SK-N-SH treated with all-trans-retinoic acid at 6 μM for 48 hours (cell line): ENCODE measurements at regions not wholly inside any gene's neighbourhood (a gene's known extent, or its start where the extent isn't known, plus 50 kb on each side); places are given as distances from the start of the nearest gene placed in this dataset.

Source experiments
- ATAC-seq: fragments of 200-7000 bp; cut with Tn5 transposase; 3 replicates; pipeline ENCODE4 v1.9.1; 2020; ENCODE audit warnings: mild to moderate bottlenecking, moderate library complexity
- ARNTL ChIP-seq: fragments of 450-650 bp; formaldehyde crosslinking; IDR thresholded peaks from 2 replicates; pipeline ENCODE4 v1.5.0; 2020; ENCODE audit warnings: low read depth, mild to moderate bottlenecking, moderate library complexity, borderline replicate concordance
- BACH2 ChIP-seq: fragments of 250-450 bp; sonication (Bioruptor Pico); IDR thresholded peaks from 2 replicates; pipeline ENCODE4 v1.9.0; 2021; ENCODE audit warnings: mild to moderate bottlenecking, borderline replicate concordance
- CREB5 ChIP-seq: fragments of 250-450 bp; sonication (Bioruptor Pico); IDR thresholded peaks from 2 replicates; pipeline ENCODE4 v1.5.1; 2020; ENCODE audit warnings: low read depth, mild to moderate bottlenecking, moderate library complexity
- CSDC2 ChIP-seq: fragments of 250-450 bp; sonication (Bioruptor Pico); IDR thresholded peaks from 2 replicates; pipeline ENCODE4 v1.5.0; 2020; ENCODE audit warnings: mild to moderate bottlenecking, moderate library complexity
- CSRNP3 ChIP-seq: fragments of 250-450 bp; sonication (Bioruptor Pico); IDR thresholded peaks from 2 replicates; pipeline ENCODE4 v1.5.1; 2021; ENCODE audit warnings: mild to moderate bottlenecking, moderate library complexity
- ESRRG ChIP-seq: fragments of 250-450 bp; sonication (Bioruptor Pico); IDR thresholded peaks from 2 replicates; pipeline ENCODE4 v1.6.1; 2021; ENCODE audit warnings: mild to moderate bottlenecking
- GLIS3 ChIP-seq: fragments of 250-450 bp; sonication (Bioruptor Pico); IDR thresholded peaks from 2 replicates; pipeline ENCODE4 v1.5.0; 2020; ENCODE audit warnings: mild to moderate bottlenecking, moderate library complexity
- ISL1 ChIP-seq: fragments of 250-450 bp; sonication (Bioruptor Pico); IDR thresholded peaks from 2 replicates; pipeline ENCODE4 v2.1.2; 2022; ENCODE audit warnings: mild to moderate bottlenecking, moderate library complexity
- OSR1 ChIP-seq: fragments of 250-450 bp; sonication (Bioruptor Pico); IDR thresholded peaks from 2 replicates; pipeline ENCODE4 v1.8.0; 2022; ENCODE audit warnings: moderate library complexity, mild to moderate bottlenecking, inconsistent platforms
- POU6F1 ChIP-seq: fragments of 250-450 bp; sonication (Bioruptor Pico); IDR thresholded peaks from 2 replicates; pipeline ENCODE4 v1.8.0; 2021; ENCODE audit warnings: low read depth, mild to moderate bottlenecking, moderate library complexity, borderline replicate concordance
- PPARA ChIP-seq: fragments of 250-450 bp; sonication (Bioruptor Pico); IDR thresholded peaks from 2 replicates; pipeline ENCODE4 v1.5.0; 2020; ENCODE audit warnings: mild to moderate bottlenecking, borderline replicate concordance
- RARB ChIP-seq: fragments of 250-450 bp; sonication (Bioruptor Pico); IDR thresholded peaks from 2 replicates; pipeline ENCODE4 v1.8.0; 2021; ENCODE audit warnings: mild to moderate bottlenecking, moderate library complexity
- SNAI2 ChIP-seq: fragments of 250-450 bp; sonication (Bioruptor Pico); IDR thresholded peaks from 2 replicates; pipeline ENCODE4 v1.5.0; 2020; ENCODE audit warnings: mild to moderate bottlenecking, moderate library complexity
- TCF4 ChIP-seq: fragments of 250-450 bp; sonication (Bioruptor Pico); IDR thresholded peaks from 2 replicates; pipeline ENCODE4 v1.8.0; 2021; ENCODE audit warnings: mild to moderate bottlenecking, moderate library complexity, borderline replicate concordance
- TOX ChIP-seq: fragments of 250-450 bp; sonication (Bioruptor Pico); IDR thresholded peaks from 2 replicates; pipeline ENCODE4 v1.8.0; 2021; ENCODE audit warnings: mild to moderate bottlenecking, moderate library complexity, borderline replicate concordance
- ZC3H10 ChIP-seq: fragments of 250-450 bp; sonication (Bioruptor Pico); IDR thresholded peaks from 2 replicates; pipeline ENCODE4 v1.5.1; 2021; ENCODE audit warnings: mild to moderate bottlenecking, moderate library complexity
- ZFP3 ChIP-seq: fragments of 250-450 bp; sonication (Bioruptor Pico); IDR thresholded peaks from 2 replicates; pipeline ENCODE4 v1.5.0; 2020; ENCODE audit warnings: mild to moderate bottlenecking, moderate library complexity
- ZFP30 ChIP-seq: fragments of 450-650 bp; formaldehyde crosslinking; IDR thresholded peaks from 2 replicates; pipeline ENCODE4 v1.5.0; 2022; ENCODE audit warnings: mild to moderate bottlenecking, moderate library complexity
- ZNF565 ChIP-seq: fragments of 450-650 bp; formaldehyde crosslinking; conservative IDR thresholded peaks from 2 replicates; pipeline ENCODE4 v1.5.0; 2020; ENCODE audit warnings: low read depth, mild to moderate bottlenecking, moderate library complexity
- ZNF70 ChIP-seq: fragments of 450-650 bp; formaldehyde crosslinking; IDR thresholded peaks from 2 replicates; pipeline ENCODE4 v1.5.0; 2020; ENCODE audit warnings: mild to moderate bottlenecking, moderate library complexity
- ZNF8 ChIP-seq: fragments of 450-650 bp; formaldehyde crosslinking; IDR thresholded peaks from 2 replicates; pipeline ENCODE4 v1.5.0; 2020; ENCODE audit warnings: mild to moderate bottlenecking, moderate library complexity
- TF ChIP-seq, protein P1 (sequence below): fragments of 250-450 bp; sonication (Bioruptor Pico); IDR thresholded peaks from 2 replicates; pipeline ENCODE4 v1.8.0; 2020; ENCODE audit warnings: mild to moderate bottlenecking, moderate library complexity, borderline replicate concordance

DNA sequence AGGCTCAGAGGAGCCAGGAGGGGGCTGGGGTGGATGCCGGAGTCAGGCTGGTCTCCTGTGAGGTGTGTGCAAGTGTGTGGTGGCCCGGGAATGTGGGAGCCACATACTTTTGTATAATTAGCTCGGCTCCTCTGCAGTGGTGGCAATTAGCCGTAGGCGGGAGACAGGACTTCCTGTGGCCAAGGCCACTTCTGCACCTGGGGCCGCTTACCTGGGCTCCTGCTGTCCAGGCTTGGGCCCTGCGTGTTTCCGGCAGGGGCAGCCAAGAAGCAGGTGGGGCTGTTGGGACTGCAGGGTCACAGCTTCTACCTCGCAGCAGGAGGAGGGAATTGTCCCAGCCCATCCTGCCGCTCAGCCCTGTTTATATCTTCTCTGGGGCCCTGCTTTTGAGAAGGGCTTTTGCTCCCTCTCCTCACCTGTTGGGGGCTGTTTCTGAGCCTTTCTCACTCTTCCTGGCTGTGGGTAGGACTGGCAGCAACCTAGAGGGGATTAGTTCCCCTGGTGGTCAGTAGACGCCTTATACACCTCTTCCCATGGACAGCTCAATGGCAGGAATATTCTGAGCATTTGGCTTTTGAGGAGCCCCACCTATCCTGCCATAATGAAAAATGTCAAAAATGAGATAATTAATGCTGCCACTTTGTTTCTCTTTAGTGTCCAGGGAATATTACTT is 145.4 kb upstream of the PITX1 start:
- TF ChIP-seq RARB (CRISPR knock-in tag) = no peak
- no peak for TF ChIP-seq CSRNP3 (CRISPR knock-in tag)
- TF ChIP-seq SNAI2 (CRISPR knock-in tag) = no peak
- no peak for TF ChIP-seq ISL1 (CRISPR knock-in tag)
- TF ChIP-seq BACH2 (CRISPR knock-in tag) = no peak
- TF ChIP-seq POU6F1 = no peak
- TF ChIP-seq ZNF8 = no peak
- no peak for TF ChIP-seq CREB5
- no peak for TF ChIP-seq TCF4
- TF ChIP-seq ZNF70 (CRISPR knock-in tag) = no peak
- TF ChIP-seq GLIS3 = no peak
- no peak for TF ChIP-seq ZFP3 (CRISPR knock-in tag)
- no peak for TF ChIP-seq ARNTL (CRISPR knock-in tag)
- TF ChIP-seq ZC3H10 (CRISPR knock-in tag) = no peak

DNA sequence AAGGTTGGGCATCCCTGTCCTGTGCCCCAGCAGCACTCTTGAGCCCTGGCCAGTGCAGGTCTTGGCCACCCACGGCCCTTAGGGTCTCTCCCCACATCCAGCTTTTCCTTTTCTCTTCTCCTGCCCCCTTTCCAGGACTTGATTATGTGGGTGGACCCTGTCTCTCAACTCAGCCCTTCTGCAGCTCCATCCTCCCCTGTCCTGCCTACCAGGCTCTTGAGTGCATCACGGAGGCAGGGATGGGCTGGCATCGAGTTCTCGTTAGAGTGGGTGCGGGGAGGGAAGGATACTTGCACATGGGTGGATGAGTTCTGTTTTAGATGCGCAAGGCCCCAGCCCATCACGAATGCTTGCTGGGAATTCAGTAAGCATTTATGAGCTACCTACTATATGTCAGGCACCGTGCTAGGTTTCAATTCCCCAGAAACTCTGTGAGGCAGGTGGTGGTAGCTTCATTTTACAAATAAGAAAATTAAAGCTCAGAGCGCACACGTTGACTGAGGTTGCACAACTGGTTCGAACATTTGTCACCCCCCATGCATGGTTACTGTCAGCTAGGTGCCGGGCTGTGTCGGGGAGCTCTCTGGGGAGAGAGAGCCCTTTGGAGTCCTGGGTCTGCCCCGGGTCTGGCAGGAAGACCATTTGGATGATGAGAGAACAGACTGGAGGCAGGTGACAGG is 144.6 kb upstream of the PITX1 start:
- no peak for ATAC-seq
- no peak for TF ChIP-seq CREB5
- no peak for TF ChIP-seq ZNF8
- no peak for TF ChIP-seq ZFP30 (CRISPR knock-in tag)
- no peak for TF ChIP-seq OSR1 (CRISPR knock-in tag)
- TF ChIP-seq ZC3H10 (CRISPR knock-in tag) = no peak
- TF ChIP-seq CSDC2 (CRISPR knock-in tag) = no peak
- no peak for TF ChIP-seq ZNF70 (CRISPR knock-in tag)
- no peak for TF ChIP-seq ZNF565 (CRISPR knock-in tag)
- no peak for TF ChIP-seq TOX
- TF ChIP-seq, all 23 proteins: peak for 0

More for the DNA sequence above, 145.4 kb upstream of the PITX1 start:
- ATAC-seq = no peak; the same call in 2 of the 3 replicates

DNA sequence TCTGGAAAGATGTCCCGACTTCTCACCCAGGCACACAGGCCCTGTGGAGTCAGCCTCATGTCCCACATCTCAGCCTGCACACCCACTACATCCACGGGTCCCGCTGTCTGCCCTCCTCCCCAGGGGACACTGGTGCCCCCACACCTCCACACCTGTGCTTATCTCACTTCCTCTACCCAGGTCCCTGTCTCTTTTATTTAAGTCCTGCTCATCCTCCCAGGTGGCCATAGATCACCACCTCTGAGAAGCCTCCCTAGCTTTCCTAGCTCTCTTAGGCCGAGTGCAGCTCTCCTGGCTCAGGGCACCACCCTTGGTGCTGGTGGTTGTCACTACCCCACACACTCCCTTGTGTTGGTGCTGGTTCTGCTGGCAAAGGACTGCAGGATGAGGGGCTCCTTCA is 143.6 kb upstream of the PITX1 start:
- TF ChIP-seq CSRNP3 (CRISPR knock-in tag) (no peak), TOX (no peak), ESRRG (no peak), GLIS3 (no peak), SNAI2 (CRISPR knock-in tag) (no peak), ARNTL (CRISPR knock-in tag) (no peak), ISL1 (CRISPR knock-in tag) (no peak), POU6F1 (no peak), PPARA (CRISPR knock-in tag) (no peak), TCF4 (no peak), ZNF565 (CRISPR knock-in tag) (no peak)
- TF ChIP-seq, protein P1, sequence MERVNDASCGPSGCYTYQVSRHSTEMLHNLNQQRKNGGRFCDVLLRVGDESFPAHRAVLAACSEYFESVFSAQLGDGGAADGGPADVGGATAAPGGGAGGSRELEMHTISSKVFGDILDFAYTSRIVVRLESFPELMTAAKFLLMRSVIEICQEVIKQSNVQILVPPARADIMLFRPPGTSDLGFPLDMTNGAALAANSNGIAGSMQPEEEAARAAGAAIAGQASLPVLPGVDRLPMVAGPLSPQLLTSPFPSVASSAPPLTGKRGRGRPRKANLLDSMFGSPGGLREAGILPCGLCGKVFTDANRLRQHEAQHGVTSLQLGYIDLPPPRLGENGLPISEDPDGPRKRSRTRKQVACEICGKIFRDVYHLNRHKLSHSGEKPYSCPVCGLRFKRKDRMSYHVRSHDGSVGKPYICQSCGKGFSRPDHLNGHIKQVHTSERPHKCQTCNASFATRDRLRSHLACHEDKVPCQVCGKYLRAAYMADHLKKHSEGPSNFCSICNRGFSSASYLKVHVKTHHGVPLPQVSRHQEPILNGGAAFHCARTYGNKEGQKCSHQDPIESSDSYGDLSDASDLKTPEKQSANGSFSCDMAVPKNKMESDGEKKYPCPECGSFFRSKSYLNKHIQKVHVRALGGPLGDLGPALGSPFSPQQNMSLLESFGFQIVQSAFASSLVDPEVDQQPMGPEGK = no peak
- TF ChIP-seq, all 23 proteins: peak for 0
- ATAC-seq = no peak
